ENCODE measurements at regions not wholly inside any gene's neighbourhood (a gene's known extent, or its start where the extent isn't known, plus 50 kb on each side); places are given as distances from the start of the nearest gene placed in this dataset.
A peak's percentile ranks its signal among the peaks of the same experiment; 100 is the strongest.

- no peak overlapping the region for H3K4me3 ChIP-seq
- no peak for DNase-seq
- H3K9ac ChIP-seq (ENCODE audit: low read depth in 2 of 2, low read length in 2 of 2): no peak overlapping the region
- H3K27me3 ChIP-seq: no peaks in the 10 kb centered on the region
- no peaks in the 10 kb centered on the region for H3K36me3 ChIP-seq
- no peaks in the 10 kb centered on the region for H3K4me1 ChIP-seq
- intact Hi-C loops (cut with DNase I): no loop called here
- no peak overlapping the region for H3K27ac ChIP-seq
- no peaks in the 10 kb centered on the region for H3K9me3 ChIP-seq
- no peak for TF ChIP-seq CTCF (IDR thresholded peaks at IDR 0.05)
These were observed 577.7 kb downstream of the HAO1 start for GRCh38 chr20:7362601-7363000.

GRCh38 chr20:7366189-7366588, 574.1 kb downstream of the HAO1 start:
- intact Hi-C loops (cut with DNase I): no loop called here
- Histone ChIP-seq H3K27me3 (no peaks in the 10 kb centered on the region), H3K36me3 (no peaks in the 10 kb centered on the region), H3K9ac (ENCODE audit: low read depth in 2 of 2, low read length in 2 of 2) (no peak overlapping the region), H3K4me3 (no peak overlapping the region), H3K9me3 (no peaks in the 10 kb centered on the region), H3K27ac (no peak overlapping the region), H3K4me1 (no peaks in the 10 kb centered on the region)
- TF ChIP-seq CTCF (IDR thresholded peaks at IDR 0.05): no peak
- DNase-seq: no peak

- H3K4me1 ChIP-seq: no peaks in the 10 kb centered on the region
- TF ChIP-seq CTCF (IDR thresholded peaks at IDR 0.05): no peak
- H3K27ac ChIP-seq: no peak overlapping the region
- H3K27me3 ChIP-seq: no peaks in the 10 kb centered on the region
- H3K4me3 ChIP-seq: no peak overlapping the region
- H3K9ac ChIP-seq (ENCODE audit: low read depth in 2 of 2, low read length in 2 of 2): no peak overlapping the region
- no peaks in the 10 kb centered on the region for H3K36me3 ChIP-seq
- DNase-seq: no peak
- intact Hi-C loops (cut with DNase I): loop anchor here (10.0 kb wide), 1 partner anchor 1227 kb away; no protein-coding TSS in a partner anchor
- H3K9me3 ChIP-seq: no peaks in the 10 kb centered on the region
These were observed 568.6 kb downstream of the HAO1 start for GRCh38 chr20:7371518-7372163.

- Histone ChIP-seq H3K9ac (ENCODE audit: low read depth in 2 of 2, low read length in 2 of 2) (no peak overlapping the region), H3K4me1 (no peaks in the 10 kb centered on the region), H3K9me3 (no peaks in the 10 kb centered on the region), H3K27ac (no peak overlapping the region), H3K36me3 (no peaks in the 10 kb centered on the region), H3K27me3 (no peaks in the 10 kb centered on the region), H3K4me3 (no peak overlapping the region)
- no peak for DNase-seq
- intact Hi-C loops (cut with DNase I): loop anchor here (10.0 kb wide), 1 partner anchor 1231 kb away; no protein-coding TSS in a partner anchor
- peak; percentile 30 for TF ChIP-seq CTCF (IDR thresholded peaks at IDR 0.05)
These were observed 564.4 kb downstream of the HAO1 start for GRCh38 chr20:7375905-7376304.

- Histone ChIP-seq H3K4me3 (no peak overlapping the region), H3K36me3 (no peaks in the 10 kb centered on the region), H3K27me3 (no peaks in the 10 kb centered on the region), H3K9ac (ENCODE audit: low read depth in 2 of 2, low read length in 2 of 2) (no peak overlapping the region), H3K4me1 (no peaks in the 10 kb centered on the region), H3K27ac (no peak overlapping the region), H3K9me3 (no peaks in the 10 kb centered on the region)
- TF ChIP-seq CTCF (IDR thresholded peaks at IDR 0.05): no peak
- no peak for DNase-seq
- intact Hi-C loops (cut with DNase I): loop anchor here (10.0 kb wide), 1 partner anchor 1234 kb away; no protein-coding TSS in a partner anchor
These were observed 561.2 kb downstream of the HAO1 start for GRCh38 chr20:7378864-7379605.

Measured in colonic mucosa (tissue), 4 donors.